ENCODE measurements at regions not wholly inside any gene's neighbourhood (a gene's known extent, or its start where the extent isn't known, plus 50 kb on each side); places are given as distances from the start of the nearest gene placed in this dataset.
"Not testable (repeated sequence)": the region's sequence is repeated elsewhere in the genome, so short reads cannot be mapped to it uniquely, and the experiment has no call there.

GRCh38 chr6:92124200-92124651 lies 1295.1 kb downstream of the EPHA7 start:
- no peak for DNase-seq

DNA sequence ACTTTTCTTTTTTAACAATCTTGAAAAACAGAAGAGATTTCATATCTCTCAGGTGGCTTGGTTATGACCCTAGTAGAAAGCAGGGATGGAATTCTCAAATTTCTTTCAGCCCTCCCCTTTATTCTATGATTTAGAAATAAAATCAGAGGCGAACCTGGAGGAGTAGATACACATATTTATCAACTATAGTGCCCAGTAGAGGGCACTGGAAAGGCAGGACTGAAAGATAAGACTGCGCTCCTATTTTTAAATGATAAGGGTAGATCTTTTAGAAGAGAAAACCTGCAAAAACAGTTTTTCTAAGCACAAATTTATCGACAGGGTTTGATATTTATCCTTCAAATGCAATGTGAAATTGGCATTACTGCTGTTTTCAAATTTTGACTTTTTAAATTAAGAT lies 1296.6 kb downstream of the EPHA7 start:
- no peak for DNase-seq

DNA sequence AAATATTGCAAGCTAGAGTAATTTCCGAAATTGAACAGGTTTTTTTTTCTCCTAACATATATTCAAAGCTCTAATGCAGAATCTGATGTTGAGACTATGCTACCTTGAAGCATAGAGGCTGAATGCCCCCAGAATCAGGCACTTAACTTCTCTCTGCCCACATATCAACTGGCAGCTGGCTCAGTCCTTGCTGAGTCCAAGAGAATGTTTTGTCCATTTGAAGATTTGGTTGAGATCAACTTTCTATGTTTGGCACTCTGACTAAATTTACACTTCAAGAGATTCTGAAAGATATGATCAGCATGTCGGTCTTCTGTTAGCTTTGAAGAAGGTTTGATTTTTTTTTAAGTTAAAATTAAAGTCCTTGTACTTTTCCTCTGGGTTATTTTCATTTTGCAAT lies 1298.1 kb downstream of the EPHA7 start:
- no peak for DNase-seq

- no peak for DNase-seq
These were observed 1301.6 kb downstream of the EPHA7 start for GRCh38 chr6:92117800-92118199.

- DNase-seq = no peak
These were observed 1304.6 kb downstream of the EPHA7 start for GRCh38 chr6:92114797-92115196.

DNA sequence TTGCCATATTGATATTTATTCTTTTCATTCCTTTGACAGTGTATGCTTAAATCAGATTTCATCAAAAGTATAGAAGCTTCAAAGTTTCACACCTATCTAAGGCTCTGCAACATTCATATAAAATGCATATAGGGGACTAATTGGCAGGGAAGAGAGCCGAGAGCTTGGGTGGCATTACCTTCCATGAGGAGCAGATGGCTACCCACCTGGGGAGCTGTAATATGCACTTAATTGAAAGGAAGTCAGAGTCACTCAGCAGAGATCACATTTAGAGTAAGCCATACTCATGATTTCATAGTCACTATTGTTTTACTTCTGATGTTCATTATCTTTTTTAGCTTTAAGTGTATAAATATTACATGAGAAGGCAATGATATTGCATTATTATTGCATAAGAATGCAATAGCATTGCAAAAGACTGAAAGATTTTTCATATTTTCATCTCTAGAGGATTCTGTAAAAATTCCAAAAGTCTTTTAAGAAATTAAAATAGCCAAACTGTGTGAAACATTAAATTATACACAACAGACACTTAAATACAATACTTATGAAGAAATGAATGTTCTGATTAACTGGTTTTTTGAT lies 1305.2 kb downstream of the EPHA7 start:
- no peak for DNase-seq

GRCh38 chr6:92111386-92111785 lies 1308.0 kb downstream of the EPHA7 start:
- DNase-seq = no peak

- DNase-seq = no peak
These were observed 1309.0 kb downstream of the EPHA7 start for GRCh38 chr6:92110403-92110802.

GRCh38 chr6:92109956-92110355 lies 1309.4 kb downstream of the EPHA7 start:
- DNase-seq = no peak

DNA sequence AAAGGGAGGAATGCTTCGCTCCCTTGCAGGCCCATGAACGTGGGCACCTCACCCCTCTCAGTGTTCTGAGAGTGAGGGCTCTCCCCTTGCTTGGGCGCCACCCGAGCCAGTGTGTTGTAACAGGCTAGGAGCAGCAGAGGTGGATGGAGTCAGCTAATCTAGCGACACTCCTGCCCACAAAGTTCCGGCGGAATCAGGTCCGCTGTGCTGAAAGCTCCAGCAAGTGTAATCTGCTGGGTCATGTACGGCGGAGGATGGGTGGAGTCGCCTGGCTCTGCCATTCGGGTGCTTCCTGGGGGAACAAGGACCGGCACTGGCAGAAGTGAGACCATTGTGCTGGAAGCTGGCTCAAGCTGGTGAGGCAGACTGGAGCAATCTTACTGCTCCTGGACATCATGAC lies 1310.1 kb downstream of the EPHA7 start:
- DNase-seq = no peak

GRCh38 chr6:92086750-92087149 lies 1332.6 kb downstream of the EPHA7 start:
- DNase-seq = no peak

GRCh38 chr6:92083914-92084313 lies 1335.4 kb downstream of the EPHA7 start:
- not testable (repeated sequence) for DNase-seq

- DNase-seq = no peak
These were observed 1347.0 kb downstream of the EPHA7 start for GRCh38 chr6:92072387-92072786.

DNA sequence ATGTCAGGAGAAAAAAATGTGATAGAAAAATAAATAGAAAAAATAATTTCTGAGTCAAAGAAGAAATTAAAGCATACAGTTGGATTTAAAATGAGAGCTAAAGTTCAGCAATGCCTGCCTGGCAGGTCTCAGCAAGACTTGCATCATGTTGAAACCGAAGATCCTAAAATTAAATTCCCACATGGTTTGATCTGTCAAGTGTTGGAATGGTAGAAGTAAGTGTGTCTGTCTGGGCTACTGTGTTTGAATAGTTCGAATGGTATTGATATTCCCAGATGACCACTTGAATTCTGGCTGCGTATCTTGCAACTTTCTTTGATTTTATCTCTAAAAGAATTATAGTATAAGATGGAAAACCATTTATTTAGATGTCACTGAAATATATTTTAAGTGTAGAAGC lies 1349.6 kb downstream of the EPHA7 start:
- DNase-seq = no peak

DNA sequence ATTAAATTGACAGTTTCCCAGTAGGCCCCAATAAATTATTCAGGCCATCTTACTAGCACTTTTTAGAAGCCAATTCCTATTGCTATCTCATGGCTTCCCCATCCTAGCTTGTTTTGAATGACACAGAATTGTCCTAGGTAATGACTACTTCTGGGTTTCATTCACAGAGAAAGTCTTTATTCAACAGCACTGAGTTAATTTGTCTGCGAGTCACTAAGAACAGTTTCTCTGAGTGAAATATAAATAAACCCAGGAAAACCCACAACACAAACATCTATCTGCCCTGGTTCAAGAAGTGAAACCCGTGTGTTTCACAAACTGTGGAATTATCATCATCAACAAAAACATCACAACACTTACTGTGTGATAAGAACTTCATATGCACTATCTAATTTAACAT lies 1366.8 kb downstream of the EPHA7 start:
- no peak for DNase-seq

- DNase-seq = no peak
These were observed 1369.1 kb downstream of the EPHA7 start for GRCh38 chr6:92050216-92050615.

DNA sequence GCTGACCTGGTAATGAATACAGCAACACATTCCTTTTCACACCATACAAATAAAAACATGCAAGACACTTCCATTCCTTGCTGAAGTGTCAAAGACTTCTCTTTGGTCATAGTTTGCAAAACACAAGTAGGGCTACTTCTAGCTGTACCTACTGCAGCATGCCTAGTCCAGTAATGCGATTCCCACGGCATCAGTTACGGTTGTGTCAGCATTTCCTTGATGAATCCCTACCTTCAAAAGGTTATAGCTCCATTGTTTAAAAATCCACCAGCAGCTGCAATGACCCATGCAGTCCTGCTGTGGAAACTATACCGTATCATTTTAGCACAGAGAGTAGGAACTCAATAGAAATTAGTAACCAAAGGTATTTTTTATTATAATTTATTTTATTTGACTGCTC lies 1371.5 kb downstream of the EPHA7 start:
- no peak for DNase-seq

- no peak for DNase-seq
These were observed 1372.1 kb downstream of the EPHA7 start for GRCh38 chr6:92047152-92047850.

DNA sequence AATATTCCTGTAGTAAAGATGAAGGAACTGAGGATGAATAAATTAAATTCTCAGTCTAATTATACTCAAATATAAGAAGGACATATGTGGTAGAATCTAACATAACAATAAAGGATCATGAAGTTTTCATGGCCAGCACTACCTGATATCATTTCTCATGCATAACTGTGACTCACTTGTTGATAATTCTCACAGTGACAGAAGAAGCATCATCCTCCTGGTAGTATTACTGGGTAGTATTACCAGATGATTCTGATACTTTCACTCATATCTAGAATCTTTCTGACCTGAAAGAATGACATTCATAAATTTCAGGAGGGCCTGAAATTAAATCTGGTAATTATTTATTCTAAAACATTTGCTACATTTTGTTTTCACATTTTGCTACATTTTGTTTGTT lies 1375.0 kb downstream of the EPHA7 start:
- DNase-seq = no peak

DNA sequence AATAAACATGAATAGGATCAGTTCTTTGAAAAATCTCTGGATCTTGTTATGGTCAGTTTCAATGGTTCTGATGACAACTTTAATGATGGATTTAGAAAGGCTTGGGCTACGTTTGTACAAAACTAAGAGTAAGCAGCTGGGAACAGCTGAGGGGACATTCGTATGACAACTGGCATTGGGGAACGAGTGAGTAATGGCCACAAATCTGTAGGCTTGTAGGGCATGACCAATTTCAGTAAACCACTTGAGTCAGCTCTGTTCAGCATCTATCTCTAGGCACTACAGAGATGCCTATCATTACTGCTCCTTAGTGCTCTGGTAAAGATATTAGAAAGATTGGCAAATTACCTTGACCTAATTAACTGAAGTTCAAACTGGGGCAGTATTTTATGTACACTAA lies 1375.6 kb downstream of the EPHA7 start:
- DNase-seq = no peak

DNA sequence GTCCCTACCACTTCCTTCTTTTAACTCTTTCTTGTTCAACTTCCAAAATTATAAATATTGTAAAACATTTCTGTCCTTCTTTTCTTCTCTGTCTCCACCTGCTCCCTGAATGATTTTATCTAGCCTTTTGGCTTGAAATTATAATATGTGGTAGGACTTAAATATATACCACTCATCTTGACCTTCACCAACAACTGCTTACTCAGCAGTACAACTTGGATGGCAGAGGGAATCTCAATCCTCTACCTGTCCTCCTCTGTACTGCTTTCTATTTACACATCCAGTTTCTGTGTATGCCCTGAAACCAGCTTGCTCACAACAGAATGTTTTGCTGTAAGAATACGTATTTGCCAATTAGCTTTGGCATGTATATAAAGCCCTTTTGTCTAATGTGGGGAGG lies 1392.5 kb downstream of the EPHA7 start:
- DNase-seq = no peak

- no peak for DNase-seq
These were observed 1394.5 kb downstream of the EPHA7 start for GRCh38 chr6:92024881-92025280.

GRCh38 chr6:92024110-92024509 lies 1395.2 kb downstream of the EPHA7 start:
- no peak for DNase-seq

GRCh38 chr6:92023410-92023966 lies 1395.9 kb downstream of the EPHA7 start:
- DNase-seq = no peak
